Breast epithelium (tissue), 4 donors: ENCODE measurements at regions not wholly inside any gene's neighbourhood (a gene's known extent, or its start where the extent isn't known, plus 50 kb on each side); places are given as distances from the start of the nearest gene placed in this dataset.

Experiments used
- DNase-seq, 2 donors: peaks; one replicate each; pipeline ENCODE4 v3.0.0-alpha.2; 2019; ENCODE audit warnings: low spot score in 2 of 2
- H3K27ac ChIP-seq, 2 donors: fragments of 200-600 bp; sonication (generic) in 1 of 2; one replicate each; pipeline ENCODE4 v1.5.1; 2016 to 2019; ENCODE audit warnings: mild to moderate bottlenecking in 1 of 2
- H3K27me3 ChIP-seq, 2 donors: fragments of 200-600 bp; sonication (generic) in 1 of 2; one replicate each; pipeline versions ENCODE4 v1.5.1 to v1.6.0; 2017 to 2019; ENCODE audit warnings: control low read depth in 1 of 2, mild to moderate bottlenecking in 1 of 2
- H3K36me3 ChIP-seq: fragments of 200-600 bp; one replicate; pipeline ENCODE4 v1.5.1; 2019
- H3K4me1 ChIP-seq, 2 donors: fragments of 200-600 bp; sonication (generic); one replicate each; pipeline ENCODE4 v1.5.1; 2016 to 2019; ENCODE audit warnings: control low read depth in 1 of 2
- H3K4me3 ChIP-seq, 3 donors: fragments of 200-600 bp; sonication (generic); 1 replicate in 2 of 3; 2 replicates in 1 of 3; pipeline ENCODE4 v1.5.1; 2016 to 2019; ENCODE audit warnings: mild to moderate bottlenecking in 3 of 3, moderate library complexity in 2 of 3
- H3K9me3 ChIP-seq, 2 donors: fragments of 200-600 bp; sonication (generic) in 1 of 2; one replicate each; pipeline ENCODE4 v1.5.1; 2016 to 2019; ENCODE audit warnings: control low read depth in 1 of 2
- CTCF ChIP-seq, 3 donors: fragments of 450-650 bp; IDR thresholded peaks; one replicate each; pipeline ENCODE4 v1.5.1; 2016 to 2017; ENCODE audit warnings: antibody characterized with exemption in 3 of 3, mild to moderate bottlenecking in 3 of 3, moderate library complexity in 3 of 3
- POLR2A ChIP-seq: fragments of 450-650 bp; IDR thresholded peaks from one replicate; pipeline ENCODE4 v1.6.1; 2016; ENCODE audit warnings: antibody characterized with exemption, mild to moderate bottlenecking, moderate library complexity
- POLR2AphosphoS5 ChIP-seq, 3 donors: sonication (generic); formaldehyde crosslinking; IDR thresholded peaks; one replicate each; pipeline ENCODE4 v1.6.1; 2017; ENCODE audit warnings: antibody characterized with exemption in 3 of 3
- intact Hi-C: fragments of 100-400 bp; cut with DNase I; formaldehyde crosslinking; loops from one replicate; pipeline ENCODE4 v1.15.1; 2023; ENCODE audit warnings: low total_unique reads

DNA sequence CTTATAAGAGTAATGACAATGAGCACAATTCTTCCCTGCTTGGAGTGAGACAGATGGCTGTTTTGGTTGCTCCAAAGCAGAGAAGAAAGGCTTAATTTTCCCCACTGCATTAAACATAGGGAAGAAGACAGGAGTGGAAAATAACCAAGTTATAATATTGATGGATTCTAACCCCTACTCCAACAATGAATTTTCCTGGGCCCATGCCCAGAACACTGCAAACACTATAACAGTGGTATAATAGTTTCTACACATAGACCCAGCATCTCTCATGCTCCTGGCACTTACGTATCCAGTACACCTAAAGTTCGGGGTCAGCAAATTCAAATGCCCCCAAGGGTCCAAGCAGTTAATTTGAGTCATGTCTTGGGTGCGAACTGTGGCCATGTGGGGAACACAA lies 613.4 kb downstream of the PLCL1 start:
- Histone ChIP-seq H3K4me1 (no peaks in the 10 kb centered on the region), H3K9me3 (no peaks in the 10 kb centered on the region), H3K4me3 (no peak overlapping the region), H3K27me3 (peaks cover 0 to 6% of the 10 kb centered on the region in 2 donors), H3K36me3 (no peaks in the 10 kb centered on the region), H3K27ac (no peak overlapping the region)
- intact Hi-C loops: no loop called here
- no peak for TF ChIP-seq POLR2AphosphoS5 (IDR thresholded peaks at IDR 0.05)
- no peak for TF ChIP-seq CTCF (IDR thresholded peaks at IDR 0.05)
- TF ChIP-seq POLR2A: no peak
- DNase-seq: no peak

DNA sequence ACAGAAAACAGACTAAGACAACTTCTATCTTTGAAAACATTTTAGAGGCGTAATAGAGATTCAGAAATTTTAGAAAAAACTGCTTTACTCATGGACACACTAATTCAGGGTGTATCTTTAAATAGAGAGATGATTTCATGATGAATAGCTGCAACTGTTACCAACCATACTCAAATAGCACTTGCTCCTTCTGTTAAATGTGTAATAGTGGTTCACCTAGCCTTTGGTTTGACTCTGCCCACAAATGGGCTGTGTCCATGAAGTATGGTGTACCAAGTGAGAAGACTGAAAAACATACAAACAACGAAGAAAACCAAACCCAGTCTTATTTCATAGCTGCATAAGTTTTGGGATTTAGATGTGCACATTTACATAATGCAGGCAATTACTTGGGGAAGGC lies 610.6 kb downstream of the PLCL1 start:
- Histone ChIP-seq H3K9me3 (no peaks in the 10 kb centered on the region), H3K4me1 (no peaks in the 10 kb centered on the region), H3K36me3 (no peaks in the 10 kb centered on the region), H3K4me3 (no peak overlapping the region), H3K27ac (no peak overlapping the region), H3K27me3 (peaks cover 0 to 8% of the 10 kb centered on the region in 2 donors)
- TF ChIP-seq POLR2AphosphoS5 (IDR thresholded peaks at IDR 0.05) (no peak), CTCF (IDR thresholded peaks at IDR 0.05) (no peak), POLR2A (no peak)
- no peak for DNase-seq
- intact Hi-C loops: no loop called here

- Histone ChIP-seq H3K4me1 (no peaks in the 10 kb centered on the region), H3K9me3 (no peaks in the 10 kb centered on the region), H3K36me3 (no peaks in the 10 kb centered on the region), H3K4me3 (no peak overlapping the region), H3K27me3 (peaks cover 0 to 9% of the 10 kb centered on the region in 2 donors), H3K27ac (no peak overlapping the region)
- DNase-seq: no peak
- intact Hi-C loops: no loop called here
- TF ChIP-seq POLR2AphosphoS5 (IDR thresholded peaks at IDR 0.05) (no peak), POLR2A (no peak), CTCF (IDR thresholded peaks at IDR 0.05) (no peak)
Measured at GRCh38 chr2:198411936-198412335, 607.5 kb downstream of the PLCL1 start.

DNA sequence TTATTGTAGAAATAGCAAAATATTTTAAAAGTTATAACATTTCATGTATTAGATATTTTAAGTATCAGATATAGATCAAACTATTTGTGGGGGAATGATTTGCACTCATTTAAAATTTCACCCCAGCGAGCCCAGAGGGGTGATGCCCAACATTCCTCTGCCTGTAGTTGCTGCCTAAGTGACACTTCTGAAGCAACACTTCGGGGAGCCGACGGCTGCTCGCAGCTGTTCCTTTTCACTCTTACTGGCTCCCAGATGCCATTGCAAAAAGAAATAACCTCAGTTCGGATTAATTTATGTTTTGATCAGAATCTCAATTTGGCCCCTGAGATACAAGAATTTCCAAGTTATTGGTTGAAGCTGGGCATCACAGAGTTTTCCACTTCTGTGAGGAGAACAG lies 603.8 kb downstream of the PLCL1 start:
- Histone ChIP-seq H3K36me3 (no peaks in the 10 kb centered on the region), H3K4me1 (no peaks in the 10 kb centered on the region), H3K27ac (no peak overlapping the region), H3K9me3 (no peaks in the 10 kb centered on the region), H3K4me3 (no peak overlapping the region), H3K27me3 (peaks cover 0 to 3% of the 10 kb centered on the region in 2 donors)
- intact Hi-C loops: no loop called here
- TF ChIP-seq CTCF (IDR thresholded peaks at IDR 0.05): no peak
- TF ChIP-seq POLR2A: no peak
- no peak for TF ChIP-seq POLR2AphosphoS5 (IDR thresholded peaks at IDR 0.05)
- no peak for DNase-seq

- Histone ChIP-seq H3K36me3 (no peaks in the 10 kb centered on the region), H3K4me3 (no peak overlapping the region), H3K27me3 (peaks cover 0 to 3% of the 10 kb centered on the region in 2 donors), H3K4me1 (no peaks in the 10 kb centered on the region), H3K9me3 (no peaks in the 10 kb centered on the region), H3K27ac (no peak overlapping the region)
- no peak for DNase-seq
- intact Hi-C loops: no loop called here
- TF ChIP-seq POLR2A (no peak), CTCF (IDR thresholded peaks at IDR 0.05) (no peak), POLR2AphosphoS5 (IDR thresholded peaks at IDR 0.05) (no peak)
Measured at GRCh38 chr2:198405311-198405710, 600.9 kb downstream of the PLCL1 start.
